ENCODE measurements at regions not wholly inside any gene's neighbourhood (a gene's known extent, or its start where the extent isn't known, plus 50 kb on each side); places are given as distances from the start of the nearest gene placed in this dataset.
A peak's percentile ranks its signal among the peaks of the same experiment; 100 is the strongest.

- CTCF ChIA-PET: no interaction called here
- Histone ChIP-seq H2AFZ (ENCODE audit: low read length) (no peak overlapping the region), H3F3A (ENCODE audit: low read length, unreplicated experiment) (no peaks in the 10 kb centered on the region), H3K27me3 (ENCODE audit: low read length) (no peaks in the 10 kb centered on the region), H3K4me2 (ENCODE audit: low read length) (peak overlapping the region; percentile 81), H3K27ac (ENCODE audit: low read length) (peak overlapping the region; percentile 94), H4K20me1 (ENCODE audit: low read length) (no peaks in the 10 kb centered on the region), H3K9me3 (ENCODE audit: low read length) (no peaks in the 10 kb centered on the region), H3K4me1 (ENCODE audit: insufficient read depth, low read length) (peaks cover 47% of the 10 kb centered on the region), H3K79me2 (ENCODE audit: low read length) (no peaks in the 10 kb centered on the region), H3K36me3 (ENCODE audit: low read depth, low read length) (no peaks in the 10 kb centered on the region), H3K9me2 (replicated peaks; ENCODE audit: low read length) (no peaks in the 10 kb centered on the region), H3K9ac (ENCODE audit: low read length) (peak overlapping the region; percentile 69), H3K4me3 (ENCODE audit: low read length) (peak overlapping the region; percentile 42; the same call in 1 of the 2 replicates)
- TF ChIP-seq CTCF (conservative IDR thresholded peaks at IDR 0.05; ENCODE audit: low read depth, low read length) (no peak), EZH2 (IDR thresholded peaks at IDR 0.05; ENCODE audit: low read length, unreplicated experiment) (no peak), EZH2phosphoT487 (IDR thresholded peaks at IDR 0.05; ENCODE audit: borderline replicate concordance, low read length) (no peak)
- BruUV-seq (replicated peaks): no TSS peak
- intact Hi-C loops (cut with micrococcal nuclease): no loop called here
- ATAC-seq (no peak), DNase-seq (peak; percentile 85)
- POLR2A ChIA-PET (ENCODE audit: unreplicated experiment): no interaction called here
Observed at GRCh38 chr5:175385691-175386362, 58.2 kb downstream of the DRD1 start.

GRCh38 chr5:175384724-175385552, 59.0 kb downstream of the DRD1 start:
- TF ChIP-seq EZH2 (IDR thresholded peaks at IDR 0.05; ENCODE audit: low read length, unreplicated experiment) (no peak), EZH2phosphoT487 (IDR thresholded peaks at IDR 0.05; ENCODE audit: borderline replicate concordance, low read length) (no peak), CTCF (conservative IDR thresholded peaks at IDR 0.05; ENCODE audit: low read depth, low read length) (no peak)
- Histone ChIP-seq H3K4me1 (ENCODE audit: insufficient read depth, low read length) (peaks cover 47% of the 10 kb centered on the region), H3K27ac (ENCODE audit: low read length) (peak overlapping the region; percentile 94), H3K36me3 (ENCODE audit: low read depth, low read length) (no peaks in the 10 kb centered on the region), H3K9me2 (replicated peaks; ENCODE audit: low read length) (no peaks in the 10 kb centered on the region), H3K4me3 (ENCODE audit: low read length) (peak overlapping the region; percentile 42; the same call in 1 of the 2 replicates), H4K20me1 (ENCODE audit: low read length) (no peaks in the 10 kb centered on the region), H2AFZ (ENCODE audit: low read length) (no peak overlapping the region), H3K4me2 (ENCODE audit: low read length) (peak overlapping the region; percentile 81), H3K9ac (ENCODE audit: low read length) (peak overlapping the region; percentile 69), H3F3A (ENCODE audit: low read length, unreplicated experiment) (no peaks in the 10 kb centered on the region), H3K27me3 (ENCODE audit: low read length) (no peaks in the 10 kb centered on the region), H3K79me2 (ENCODE audit: low read length) (no peaks in the 10 kb centered on the region), H3K9me3 (ENCODE audit: low read length) (no peaks in the 10 kb centered on the region)
- no TSS peak for BruUV-seq (replicated peaks)
- POLR2A ChIA-PET (ENCODE audit: unreplicated experiment): no interaction called here
- CTCF ChIA-PET: no interaction called here
- no peak for ATAC-seq
- DNase-seq: peak; percentile 31
- intact Hi-C loops (cut with micrococcal nuclease): no loop called here

GRCh38 chr5:175383350-175383749, 60.6 kb downstream of the DRD1 start:
- Histone ChIP-seq H3K36me3 (ENCODE audit: low read depth, low read length) (no peaks in the 10 kb centered on the region), H3K9ac (ENCODE audit: low read length) (no peak overlapping the region; the same call in 1 of the 2 replicates), H3K4me3 (ENCODE audit: low read length) (no peak overlapping the region), H2AFZ (ENCODE audit: low read length) (no peak overlapping the region), H3K27ac (ENCODE audit: low read length) (peak overlapping the region; percentile 94), H3F3A (ENCODE audit: low read length, unreplicated experiment) (no peaks in the 10 kb centered on the region), H3K4me2 (ENCODE audit: low read length) (peak overlapping the region; percentile 39; the same call in 1 of the 2 replicates), H3K27me3 (ENCODE audit: low read length) (no peaks in the 10 kb centered on the region), H3K79me2 (ENCODE audit: low read length) (no peaks in the 10 kb centered on the region), H3K4me1 (ENCODE audit: insufficient read depth, low read length) (peaks cover 59% of the 10 kb centered on the region), H3K9me2 (replicated peaks; ENCODE audit: low read length) (no peaks in the 10 kb centered on the region), H3K9me3 (ENCODE audit: low read length) (no peaks in the 10 kb centered on the region), H4K20me1 (ENCODE audit: low read length) (no peaks in the 10 kb centered on the region)
- intact Hi-C loops (cut with micrococcal nuclease): no loop called here
- POLR2A ChIA-PET (ENCODE audit: unreplicated experiment): no interaction called here
- ATAC-seq (no peak), DNase-seq (peak; percentile 63)
- CTCF ChIA-PET: no interaction called here
- BruUV-seq (replicated peaks): no TSS peak
- no peak for TF ChIP-seq EZH2phosphoT487 (IDR thresholded peaks at IDR 0.05; ENCODE audit: borderline replicate concordance, low read length)
- no peak for TF ChIP-seq CTCF (conservative IDR thresholded peaks at IDR 0.05; ENCODE audit: low read depth, low read length)
